GM18520 (cell line): ENCODE measurements at regions not wholly inside any gene's neighbourhood (a gene's known extent, or its start where the extent isn't known, plus 50 kb on each side); places are given as distances from the start of the nearest gene placed in this dataset.

Source experiments
- ATAC-seq: cut with Tn5 transposase; IDR thresholded peaks from one replicate; pipeline ENCODE4 v1.9.1; 2021; ENCODE audit not compliant: unreplicated experiment

DNA sequence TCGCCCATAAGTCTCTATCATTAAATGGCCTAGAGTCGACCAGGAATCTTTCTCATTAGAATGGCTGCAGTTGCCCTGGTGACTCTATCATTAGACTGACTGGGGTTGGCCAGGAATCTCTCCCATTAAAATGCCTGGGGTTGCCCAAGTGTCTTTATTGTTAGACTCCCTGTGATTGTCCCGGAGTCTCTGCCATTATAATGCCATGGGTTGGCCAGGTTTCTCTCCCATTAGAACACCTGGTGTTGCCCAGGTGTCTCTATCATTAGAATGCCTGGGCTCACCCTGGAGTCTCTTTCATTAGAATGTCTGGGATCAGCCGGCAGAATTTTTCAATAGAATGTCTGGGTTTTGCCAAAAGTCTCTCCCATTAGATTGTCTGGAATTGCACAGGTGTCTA lies 1459.3 kb downstream of the UQCRFS1 start:
- ATAC-seq, result no peak

DNA sequence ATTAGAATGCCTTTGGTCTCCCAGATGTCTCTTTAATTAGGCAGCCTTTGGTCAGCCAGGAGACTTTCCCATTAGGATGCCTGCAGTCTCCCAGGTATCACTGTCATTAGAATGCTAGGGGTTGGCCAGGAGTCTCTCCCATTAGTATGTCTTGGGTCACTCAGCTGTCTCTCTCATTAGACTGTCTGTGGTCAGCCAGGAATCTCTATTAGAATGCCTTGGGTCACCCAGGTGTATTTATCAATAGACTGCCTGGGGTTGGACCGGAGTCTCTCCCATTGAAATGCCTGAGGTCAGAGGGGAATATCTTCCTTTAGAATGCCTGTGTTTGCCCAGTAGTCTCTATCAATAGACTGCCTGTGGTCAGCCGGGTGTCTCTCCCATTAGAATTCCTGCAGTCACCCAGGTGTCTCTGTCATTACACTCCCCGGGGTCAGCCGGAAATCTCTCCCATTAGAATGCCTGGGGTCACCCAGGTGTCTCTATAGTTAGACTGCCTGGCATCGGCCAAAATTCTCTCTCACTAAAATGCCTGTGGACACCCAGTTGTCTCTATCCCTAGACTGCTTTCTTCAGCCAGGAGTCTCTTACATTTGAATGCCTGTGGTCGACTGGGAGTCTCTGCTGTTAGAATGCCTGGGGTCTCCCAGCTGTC lies 1460.3 kb downstream of the UQCRFS1 start:
- no peak for ATAC-seq

DNA sequence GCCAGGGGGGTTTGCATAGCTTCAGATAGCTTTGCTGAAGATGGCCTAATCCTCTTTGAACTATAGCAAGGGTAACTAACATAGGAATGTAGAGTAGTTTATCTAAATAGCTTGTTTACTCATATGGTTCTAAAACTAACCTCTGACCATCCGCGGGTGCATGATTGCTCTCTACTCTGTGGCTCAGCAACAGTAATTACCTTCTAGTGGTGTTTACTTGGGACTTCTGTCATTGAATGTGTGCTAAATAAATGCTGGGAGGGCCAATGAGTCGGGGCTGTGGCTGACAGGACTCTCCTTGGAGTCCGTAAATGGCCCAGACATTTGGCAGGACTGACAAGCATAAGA lies 1461.9 kb downstream of the UQCRFS1 start:
- no peak for ATAC-seq

DNA sequence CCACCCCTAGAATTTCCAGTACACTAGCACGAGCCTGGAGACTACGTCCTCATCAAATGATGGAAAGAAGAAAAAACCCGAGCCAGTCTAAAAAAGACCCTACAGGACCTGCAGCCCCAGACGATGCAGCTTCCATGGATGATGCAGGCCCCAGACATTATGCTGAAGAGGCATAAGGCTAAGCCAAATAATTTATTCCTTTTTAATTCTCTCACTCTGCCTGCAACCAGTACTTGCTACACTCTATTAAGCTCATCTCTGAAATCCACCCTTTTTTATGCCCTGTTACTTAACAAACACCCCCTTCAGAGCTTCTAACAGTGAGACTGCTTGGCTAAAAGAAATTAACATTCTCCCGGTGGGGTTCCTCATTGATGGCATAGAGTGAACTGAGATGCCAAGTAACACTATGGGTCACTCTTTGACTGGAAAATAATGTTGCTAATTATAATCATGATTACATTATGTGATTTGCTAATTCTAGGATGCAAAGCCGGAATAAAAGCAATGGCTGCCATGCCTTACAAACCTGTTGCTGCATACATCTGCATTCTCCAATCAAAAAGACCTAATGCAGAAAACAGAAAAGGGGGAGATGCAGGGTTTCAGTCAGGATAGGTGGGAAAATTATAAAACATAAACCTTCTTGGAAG lies 1462.4 kb downstream of the UQCRFS1 start:
- ATAC-seq, result no peak

DNA sequence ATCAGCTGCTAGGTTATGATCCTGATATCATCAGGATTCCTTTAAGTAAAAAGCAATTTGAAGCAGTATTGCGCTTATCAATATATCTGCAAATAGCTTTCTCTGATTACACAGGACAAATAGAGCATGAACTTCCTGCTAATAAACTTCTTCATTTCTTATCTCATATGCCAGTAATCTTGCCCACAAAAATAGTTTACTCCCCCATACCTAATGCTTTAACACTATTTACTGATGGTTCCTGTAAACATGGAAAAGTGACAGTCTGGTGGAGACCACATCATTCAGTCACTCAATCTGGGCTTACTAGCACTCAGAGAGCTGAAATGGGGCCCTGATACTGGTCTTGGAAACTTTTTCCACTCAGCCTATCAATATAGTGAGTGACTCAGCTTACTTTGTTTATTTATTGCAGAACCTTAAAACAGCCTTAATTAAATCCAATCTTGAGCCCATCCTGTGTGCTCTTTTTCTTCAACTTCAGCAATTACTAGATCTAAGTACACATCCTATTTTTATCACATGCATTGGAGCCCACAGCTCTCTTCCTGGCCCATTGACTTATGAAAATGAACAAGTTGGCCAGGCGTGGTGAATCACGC lies 1464.3 kb downstream of the UQCRFS1 start:
- no peak for ATAC-seq

DNA sequence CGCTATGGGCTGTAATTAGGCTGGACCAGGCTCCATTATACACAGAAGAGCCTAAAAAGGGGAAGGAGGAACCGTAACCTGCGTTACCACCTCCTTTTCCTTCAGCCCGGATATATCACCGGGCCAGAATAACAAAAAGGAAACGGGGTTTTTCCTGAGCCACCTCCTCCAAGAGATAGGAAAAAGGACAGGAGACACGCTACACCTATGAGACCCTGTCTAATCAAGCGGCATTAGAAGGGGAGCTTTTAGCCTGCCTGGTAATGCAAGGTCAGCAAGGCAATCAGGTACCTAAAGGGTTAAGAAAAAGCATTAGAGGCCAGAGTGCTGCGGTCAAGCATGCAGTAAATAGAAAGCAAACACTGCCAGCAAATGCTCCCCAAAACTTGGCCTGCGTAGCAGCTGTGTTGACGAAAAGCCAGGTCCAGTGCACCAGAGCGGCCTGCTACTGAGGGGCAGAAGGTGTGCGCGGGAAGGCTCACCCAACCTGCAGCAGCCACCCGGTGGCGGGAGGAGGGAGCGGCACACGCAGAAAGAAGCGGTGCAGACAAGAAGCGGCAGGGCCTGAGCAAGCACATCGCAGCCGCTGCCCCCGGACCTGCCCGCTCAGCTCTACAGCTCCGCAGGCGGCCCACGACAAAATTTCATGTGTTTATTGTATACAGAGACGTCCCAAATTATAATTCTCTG lies 1466.1 kb downstream of the UQCRFS1 start:
- ATAC-seq, result no peak

DNA sequence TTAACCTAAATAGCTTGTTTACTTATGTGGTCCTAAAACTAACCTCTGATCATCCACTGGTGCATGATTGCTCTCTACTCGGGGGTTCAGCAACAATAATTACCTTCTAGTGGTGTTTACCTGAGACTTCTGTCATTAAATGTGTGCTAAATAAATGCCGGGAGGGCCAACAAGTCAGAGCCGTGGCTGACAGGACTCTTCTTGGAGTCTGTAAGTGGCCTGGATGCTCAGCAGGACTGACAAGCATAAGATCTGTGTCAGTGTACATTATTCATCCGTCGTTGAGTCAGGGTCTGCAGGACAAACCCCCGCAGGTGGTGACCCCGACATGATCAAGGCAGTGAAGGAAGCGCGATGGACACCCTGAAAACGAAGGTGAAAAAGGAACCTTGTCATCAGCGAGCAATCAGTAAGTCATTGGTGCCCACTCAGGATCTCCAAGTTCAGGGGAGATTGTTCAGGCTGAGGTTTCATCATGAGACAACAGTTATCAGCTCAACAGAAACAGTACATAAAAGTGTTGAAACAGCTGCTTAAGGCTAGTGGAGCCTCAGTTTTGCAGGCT lies 1466.9 kb downstream of the UQCRFS1 start:
- ATAC-seq, result no peak

DNA sequence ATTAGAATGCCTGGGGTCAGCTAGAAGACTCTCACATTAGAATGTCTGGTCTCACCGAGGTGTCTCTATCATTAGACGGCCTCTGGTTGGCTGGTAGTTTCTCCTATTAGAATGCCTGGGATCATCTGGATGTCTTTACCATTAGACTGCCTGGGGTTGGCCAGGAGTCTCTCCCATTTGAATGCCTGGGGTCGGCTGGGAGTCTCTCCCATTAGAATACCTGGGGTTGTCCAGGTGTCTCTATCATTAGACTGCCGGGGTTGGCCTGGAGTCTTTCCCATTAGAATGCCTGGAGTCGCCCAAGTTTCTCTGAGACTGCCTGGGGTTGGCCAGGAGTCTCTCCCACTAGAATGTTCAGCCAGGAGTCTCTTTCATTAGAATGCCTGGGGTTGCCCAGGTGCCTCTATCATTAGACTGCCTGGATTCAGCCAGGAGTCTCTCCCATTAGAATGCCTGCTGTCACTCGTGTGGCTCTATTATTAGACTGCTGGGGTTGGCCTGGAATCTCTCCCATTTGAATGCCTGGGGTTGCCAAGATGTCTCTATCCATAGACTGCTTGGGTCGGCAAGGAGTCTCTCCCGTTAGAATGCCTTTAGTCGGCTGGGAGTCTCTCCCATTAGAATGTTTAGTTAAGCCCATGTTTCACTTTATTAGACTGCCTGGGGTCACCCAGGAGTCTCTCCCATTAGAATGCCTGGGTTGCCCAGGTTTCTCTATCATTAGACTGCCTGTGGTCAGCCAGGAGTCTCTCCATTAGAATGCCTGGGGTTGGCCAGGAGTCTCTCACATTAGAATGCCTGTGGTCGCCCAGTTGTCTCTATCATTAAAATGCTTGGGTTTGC lies 1467.8 kb downstream of the UQCRFS1 start:
- no peak for ATAC-seq

DNA sequence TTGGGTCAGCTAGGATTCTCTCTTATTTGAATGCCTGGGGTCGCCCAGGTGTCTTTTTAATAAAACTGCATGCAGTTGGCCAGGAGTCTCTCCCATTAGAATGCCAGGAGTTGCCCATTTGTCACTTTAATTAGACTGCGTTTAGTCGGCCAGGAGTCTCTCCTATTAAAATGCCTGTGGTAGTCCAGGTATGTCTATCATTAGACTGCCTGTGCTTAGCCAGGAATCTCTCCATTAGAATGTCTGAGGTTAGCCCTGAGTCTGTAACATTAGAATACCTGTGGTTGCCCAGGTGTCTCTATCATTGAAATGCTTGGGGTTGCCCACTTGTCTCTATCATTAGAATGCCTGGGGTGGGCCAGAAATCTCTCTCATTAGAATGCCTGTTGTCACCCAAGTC lies 1470.9 kb downstream of the UQCRFS1 start:
- no peak for ATAC-seq

DNA sequence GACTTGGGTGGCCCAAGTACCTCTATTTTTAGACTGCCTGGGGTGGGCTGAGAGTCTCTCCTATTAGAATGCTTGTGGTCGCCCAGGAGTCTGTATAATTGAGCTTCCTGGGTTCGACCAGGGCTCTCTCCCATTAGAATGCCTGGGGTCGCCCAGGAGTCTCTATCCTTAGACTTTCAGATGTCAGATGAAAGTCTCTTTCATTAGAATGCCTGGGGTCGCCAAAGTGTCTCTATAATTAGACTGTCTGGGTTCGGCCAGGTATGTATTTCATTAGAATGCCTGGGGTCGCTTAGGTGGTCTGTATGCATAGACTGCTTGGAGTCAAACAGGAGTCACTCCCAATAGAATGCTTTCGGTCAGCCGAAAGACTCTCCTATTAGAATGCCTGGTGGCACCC lies 1471.7 kb downstream of the UQCRFS1 start:
- no peak for ATAC-seq

DNA sequence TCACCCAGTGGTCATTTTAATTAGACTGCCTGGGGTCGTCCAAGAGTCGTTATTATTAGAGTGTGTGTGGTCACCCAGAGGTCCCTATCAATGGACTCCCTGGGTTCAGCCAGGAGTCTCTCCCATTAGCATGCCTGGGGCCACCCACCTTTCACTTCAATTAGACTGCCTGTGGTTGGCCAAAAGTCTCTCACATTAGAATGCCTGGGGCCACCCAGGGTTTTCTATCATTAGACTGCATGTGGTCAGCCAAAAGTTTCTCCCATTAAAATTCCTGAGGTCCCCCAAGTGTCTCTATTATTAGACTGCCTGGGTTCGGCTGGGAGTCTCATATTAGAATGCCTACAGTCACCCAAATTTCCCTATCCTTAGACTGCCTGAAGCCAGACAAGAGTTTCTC lies 1472.6 kb downstream of the UQCRFS1 start:
- no peak for ATAC-seq

DNA sequence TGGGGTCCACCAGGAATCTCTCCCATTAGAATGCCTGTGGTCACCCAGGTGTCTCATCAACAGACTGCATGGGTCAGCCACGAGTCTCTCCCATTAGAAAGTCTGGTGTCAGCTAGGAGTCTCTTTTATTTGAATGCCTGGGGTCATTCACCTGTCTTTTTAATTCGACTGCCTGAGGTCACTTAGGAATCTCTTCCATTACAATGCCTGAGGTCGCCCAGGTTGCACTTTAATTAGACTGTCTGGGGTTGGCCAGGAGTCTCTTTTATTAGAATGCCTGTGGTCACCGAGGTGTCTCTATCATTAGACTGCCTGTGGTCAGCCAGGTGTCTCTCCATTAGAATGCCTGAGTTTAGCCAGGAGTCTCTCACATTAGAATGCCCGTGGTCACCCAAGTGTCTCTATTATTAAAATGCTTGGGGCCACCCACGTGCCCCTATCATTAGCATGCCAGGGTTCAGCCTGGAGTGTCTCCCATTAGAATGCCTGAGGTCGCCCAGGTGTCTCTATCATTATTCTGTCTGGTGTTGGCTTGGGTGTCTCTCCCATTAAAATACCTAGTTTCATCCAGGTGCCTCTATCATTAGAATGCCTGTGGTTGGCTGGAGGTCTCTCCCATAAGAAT lies 1474.3 kb downstream of the UQCRFS1 start:
- ATAC-seq, result no peak

DNA sequence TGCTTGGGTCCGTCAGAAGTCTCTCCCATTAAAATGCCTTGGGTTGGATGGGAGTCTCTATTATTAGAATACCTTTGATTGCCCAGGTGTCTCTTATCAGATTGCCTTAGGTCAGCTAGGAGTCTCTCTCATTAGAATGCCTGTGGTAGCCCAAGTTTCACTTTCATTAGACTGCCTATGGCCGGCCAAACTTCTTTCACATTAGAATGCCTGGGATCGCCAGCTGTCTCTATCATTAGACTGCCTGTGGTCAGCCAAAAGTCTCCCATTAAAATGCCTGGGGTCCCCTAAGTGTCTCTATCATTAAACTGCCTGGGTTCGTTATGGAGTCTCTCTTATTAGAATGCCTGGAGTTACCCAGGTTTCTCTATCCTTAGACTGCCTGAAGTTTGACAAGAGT lies 1476.7 kb downstream of the UQCRFS1 start:
- no peak for ATAC-seq

DNA sequence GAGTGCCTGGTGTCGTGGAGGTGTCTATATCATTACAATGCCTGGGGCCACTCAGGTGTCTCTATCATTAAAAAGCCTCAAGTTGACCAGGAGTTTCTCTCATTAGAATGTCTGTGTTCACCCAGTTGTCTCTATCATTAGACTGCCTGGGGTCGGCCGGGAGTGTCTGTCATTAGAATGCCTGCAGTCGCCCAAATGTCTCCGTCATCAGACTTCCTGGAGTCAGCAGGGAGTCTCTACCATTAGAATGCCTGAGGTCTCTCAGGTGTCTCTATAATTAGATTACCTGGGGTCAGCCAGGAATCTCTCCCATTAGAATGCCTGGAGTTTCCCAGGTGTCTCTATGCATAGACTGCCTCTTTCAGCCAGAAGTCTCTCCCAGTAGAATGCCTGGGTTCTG lies 1477.6 kb downstream of the UQCRFS1 start:
- ATAC-seq, result no peak

DNA sequence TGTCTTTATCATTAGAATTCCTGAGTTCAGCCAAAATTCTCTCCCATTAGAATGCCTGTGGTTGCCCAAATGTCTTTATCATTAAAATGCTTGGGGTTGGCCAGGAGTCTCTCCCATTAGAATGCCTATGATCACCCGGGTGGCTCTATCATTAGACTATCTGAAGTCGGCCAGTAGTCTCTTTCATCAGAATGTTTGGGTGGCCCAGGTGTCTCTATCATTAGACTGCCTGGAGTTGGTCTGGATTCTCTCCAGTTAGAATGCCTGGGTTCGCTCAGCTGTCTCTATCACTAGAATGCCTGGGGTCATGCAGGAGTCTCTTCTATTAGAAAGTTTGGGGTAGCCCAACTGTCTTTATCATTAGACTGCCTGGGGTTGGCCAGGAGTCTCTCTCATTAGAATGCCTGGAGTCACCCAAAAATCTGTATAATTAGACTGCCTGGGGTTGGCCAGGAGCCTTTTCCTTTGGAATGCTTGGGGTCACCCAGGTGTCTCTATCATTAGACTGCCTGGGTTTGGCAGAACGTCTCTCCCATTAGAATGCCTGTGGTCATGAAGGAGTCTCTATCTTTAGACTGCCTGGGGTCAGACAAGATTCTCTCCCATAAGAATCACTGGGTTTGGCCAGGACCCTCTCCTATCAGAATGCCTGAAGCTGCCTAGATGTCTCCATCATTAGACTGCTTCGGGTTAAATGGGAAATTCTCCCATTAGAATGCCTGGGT lies 1478.3 kb downstream of the UQCRFS1 start:
- ATAC-seq, result no peak

DNA sequence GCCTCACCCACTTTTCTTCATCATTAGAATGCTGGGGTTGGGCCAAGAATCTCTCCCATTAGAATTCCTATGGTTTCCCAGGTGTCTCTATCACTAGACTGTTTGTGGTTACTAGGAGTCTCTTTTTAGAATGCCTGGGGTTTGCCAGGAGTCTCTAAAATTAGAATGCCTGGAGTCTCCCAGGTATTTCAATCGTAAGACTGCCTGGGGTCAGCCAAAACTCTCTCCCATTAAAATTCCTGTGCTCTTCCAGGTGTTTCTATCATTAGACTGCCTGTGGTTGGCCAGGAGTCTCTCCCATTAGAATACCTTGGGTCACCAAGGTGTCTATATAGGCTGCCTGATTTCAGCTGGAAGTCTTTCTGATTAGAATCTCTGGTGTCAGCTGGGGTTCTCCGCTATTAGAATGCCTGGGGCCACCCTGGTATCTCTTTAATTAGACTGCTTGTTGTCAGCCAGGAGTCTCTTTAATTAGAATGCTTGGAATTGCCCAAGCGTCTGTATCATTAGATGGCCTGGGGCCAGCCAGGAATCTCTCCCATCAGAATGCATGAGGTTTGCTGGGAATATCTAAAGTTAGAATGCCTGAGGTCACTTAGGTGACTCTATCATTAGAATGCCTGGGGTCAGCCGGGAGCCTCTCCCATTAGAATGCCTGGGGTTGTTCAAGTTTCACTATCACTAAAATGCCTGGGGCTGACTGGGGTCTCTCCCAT lies 1479.2 kb downstream of the UQCRFS1 start:
- ATAC-seq, result no peak

DNA sequence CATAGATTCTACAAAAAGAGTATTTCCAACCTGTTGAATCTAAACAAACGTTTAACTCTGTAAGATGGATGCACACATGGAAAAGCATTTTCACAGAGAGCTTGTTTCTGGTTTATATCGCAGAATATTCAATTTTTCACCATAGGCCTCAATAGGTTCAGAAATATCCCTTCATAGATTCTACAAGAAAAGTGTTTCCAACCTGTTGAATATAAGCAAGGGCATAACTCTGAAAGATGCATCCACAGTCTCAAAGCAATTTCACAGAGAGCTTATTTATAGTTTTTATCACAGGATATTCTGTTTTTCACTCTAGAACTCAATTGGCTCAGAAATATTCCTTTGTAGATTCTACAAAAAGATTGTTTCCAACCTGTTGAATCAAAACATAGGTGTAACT lies 1483.6 kb downstream of the UQCRFS1 start:
- no peak for ATAC-seq

DNA sequence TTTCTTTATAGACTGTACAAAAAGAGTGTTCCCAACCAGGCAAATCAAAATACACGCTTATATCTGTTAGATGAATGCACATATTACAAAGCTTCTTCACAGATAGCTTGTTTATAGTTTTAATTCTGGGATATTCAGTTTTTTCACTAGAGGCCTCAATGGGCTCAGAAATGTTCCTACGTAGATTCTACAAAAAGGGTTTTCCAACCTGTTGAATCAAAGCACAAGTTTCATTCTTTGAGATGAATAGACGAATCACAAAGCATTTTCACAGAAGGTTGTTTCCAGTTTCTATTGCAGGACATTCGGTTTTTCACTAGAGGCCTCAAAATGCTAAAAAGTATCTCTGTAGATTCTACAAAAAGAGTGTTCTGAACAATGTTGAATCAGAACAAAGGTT lies 1490.3 kb downstream of the UQCRFS1 start:
- ATAC-seq, result no peak

DNA sequence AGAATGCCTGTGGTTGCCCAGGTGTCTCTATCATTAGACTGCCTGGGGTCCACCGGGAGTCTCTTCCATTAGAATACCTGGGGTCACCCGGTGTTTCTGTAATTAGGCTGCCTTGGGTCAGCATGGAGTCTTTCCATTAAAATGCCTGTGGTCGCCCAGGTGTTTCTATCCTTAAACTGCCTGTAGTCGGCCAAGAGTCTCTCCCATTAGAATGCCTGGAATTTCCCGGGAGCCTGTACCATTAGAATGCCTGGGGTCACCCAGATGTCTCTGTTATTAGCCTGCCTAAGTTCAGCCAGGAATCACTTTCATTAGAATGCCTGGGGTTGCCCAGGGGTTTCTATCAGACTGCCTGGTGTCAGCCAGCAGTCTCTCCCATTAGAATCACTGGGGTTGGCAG lies 1492.8 kb downstream of the UQCRFS1 start:
- no peak for ATAC-seq
